DND-41 (cell line): ENCODE measurements at regions not wholly inside any gene's neighbourhood (a gene's known extent, or its start where the extent isn't known, plus 50 kb on each side); places are given as distances from the start of the nearest gene placed in this dataset.

Experiments
- EZH2 ChIP-seq: IDR thresholded peaks from 3 replicates; pipeline ENCODE4 v1.6.1; 2012; ENCODE audit warnings: borderline replicate concordance, low read depth, mild to moderate bottlenecking, moderate library complexity, low read length, inconsistent platforms; ENCODE audit not compliant: severe bottlenecking
- TF ChIP-seq, protein P1 (sequence below): IDR thresholded peaks from 2 replicates; pipeline ENCODE4 v1.5.1; 2012; ENCODE audit warnings: borderline replicate concordance, low read length, moderate library complexity, mild to moderate bottlenecking; ENCODE audit not compliant: poor library complexity, severe bottlenecking; ENCODE audit errors: extremely low read depth

- TF ChIP-seq, protein P1, sequence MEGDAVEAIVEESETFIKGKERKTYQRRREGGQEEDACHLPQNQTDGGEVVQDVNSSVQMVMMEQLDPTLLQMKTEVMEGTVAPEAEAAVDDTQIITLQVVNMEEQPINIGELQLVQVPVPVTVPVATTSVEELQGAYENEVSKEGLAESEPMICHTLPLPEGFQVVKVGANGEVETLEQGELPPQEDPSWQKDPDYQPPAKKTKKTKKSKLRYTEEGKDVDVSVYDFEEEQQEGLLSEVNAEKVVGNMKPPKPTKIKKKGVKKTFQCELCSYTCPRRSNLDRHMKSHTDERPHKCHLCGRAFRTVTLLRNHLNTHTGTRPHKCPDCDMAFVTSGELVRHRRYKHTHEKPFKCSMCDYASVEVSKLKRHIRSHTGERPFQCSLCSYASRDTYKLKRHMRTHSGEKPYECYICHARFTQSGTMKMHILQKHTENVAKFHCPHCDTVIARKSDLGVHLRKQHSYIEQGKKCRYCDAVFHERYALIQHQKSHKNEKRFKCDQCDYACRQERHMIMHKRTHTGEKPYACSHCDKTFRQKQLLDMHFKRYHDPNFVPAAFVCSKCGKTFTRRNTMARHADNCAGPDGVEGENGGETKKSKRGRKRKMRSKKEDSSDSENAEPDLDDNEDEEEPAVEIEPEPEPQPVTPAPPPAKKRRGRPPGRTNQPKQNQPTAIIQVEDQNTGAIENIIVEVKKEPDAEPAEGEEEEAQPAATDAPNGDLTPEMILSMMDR: no peak
- TF ChIP-seq EZH2: no peak
Observed at GRCh38 chr1:63268876-63269275, 53.5 kb upstream of the FOXD3 start.
